ENCODE measurements at regions not wholly inside any gene's neighbourhood (a gene's known extent, or its start where the extent isn't known, plus 50 kb on each side); places are given as distances from the start of the nearest gene placed in this dataset.
A peak's percentile ranks its signal among the peaks of the same experiment; 100 is the strongest.
"Not testable (repeated sequence)": the region's sequence is repeated elsewhere in the genome, so short reads cannot be mapped to it uniquely, and the experiment has no call there.

GRCh38 chr4:155592179-155592937 is 74.3 kb upstream of the GUCY1A1 start:
- no peak overlapping the region; the same call in 1 of the 2 replicates for H3K27ac ChIP-seq
- TF ChIP-seq Cebpa-rat (IDR thresholded peaks at IDR 0.05): no peak
- H3K27me3 ChIP-seq: no peaks in the 10 kb centered on the region
- no peak overlapping the region for H3K9ac ChIP-seq
- peak overlapping the region; percentile 57 for H3K4me2 ChIP-seq
- peaks cover 5% of the 10 kb centered on the region for H3K9me3 ChIP-seq
- no peak overlapping the region for H3K4me3 ChIP-seq
- H3K4me1 ChIP-seq: peaks cover 35% of the 10 kb centered on the region
- H3K36me3 ChIP-seq: no peaks in the 10 kb centered on the region
- no peaks in the 10 kb centered on the region for H4K20me1 ChIP-seq

- peaks cover 5% of the 10 kb centered on the region for H3K9me3 ChIP-seq
- TF ChIP-seq Cebpa-rat (IDR thresholded peaks at IDR 0.05): no peak
- H3K27ac ChIP-seq: no peak overlapping the region
Observed at GRCh38 chr4:155591738-155592143, 74.9 kb upstream of the GUCY1A1 start.

GRCh38 chr4:155590796-155591585 is 75.7 kb upstream of the GUCY1A1 start:
- H3K9me3 ChIP-seq: peaks cover 5% of the 10 kb centered on the region
- H3K9ac ChIP-seq: no peak overlapping the region
- no peak overlapping the region for H3K27ac ChIP-seq
- H3K36me3 ChIP-seq: no peaks in the 10 kb centered on the region
- no peak overlapping the region for H3K4me2 ChIP-seq
- H3K27me3 ChIP-seq: no peaks in the 10 kb centered on the region
- no peak overlapping the region for H3K4me3 ChIP-seq
- H4K20me1 ChIP-seq: no peaks in the 10 kb centered on the region
- peaks cover 41% of the 10 kb centered on the region for H3K4me1 ChIP-seq
- no peak for TF ChIP-seq Cebpa-rat (IDR thresholded peaks at IDR 0.05)

More at GRCh38 chr4:155591738-155592143, 74.9 kb upstream of the GUCY1A1 start:
- no peaks in the 10 kb centered on the region for H3K36me3 ChIP-seq
- H3K4me3 ChIP-seq: no peak overlapping the region
- no peak overlapping the region for H3K9ac ChIP-seq
- H4K20me1 ChIP-seq: no peaks in the 10 kb centered on the region
- no peaks in the 10 kb centered on the region for H3K27me3 ChIP-seq
- peaks cover 41% of the 10 kb centered on the region for H3K4me1 ChIP-seq
- H3K4me2 ChIP-seq: no peak overlapping the region

GRCh38 chr4:155588437-155588836 is 78.2 kb upstream of the GUCY1A1 start:
- H3K4me1 ChIP-seq: peaks cover 40% of the 10 kb centered on the region
- no peak for TF ChIP-seq Cebpa-rat (IDR thresholded peaks at IDR 0.05)

GRCh38 chr4:155587766-155588165 is 78.9 kb upstream of the GUCY1A1 start:
- no peak overlapping the region for H3K9ac ChIP-seq

More at GRCh38 chr4:155588437-155588836, 78.2 kb upstream of the GUCY1A1 start:
- Histone ChIP-seq H3K4me3 (no peak overlapping the region; the same call in 1 of the 2 replicates), H3K4me2 (peak overlapping the region; percentile 68), H4K20me1 (no peaks in the 10 kb centered on the region), H3K36me3 (no peaks in the 10 kb centered on the region), H3K9me3 (peaks cover 5% of the 10 kb centered on the region), H3K27ac (no peak overlapping the region), H3K9ac (no peak overlapping the region), H3K27me3 (no peaks in the 10 kb centered on the region)

GRCh38 chr4:155582971-155583437 is 83.6 kb upstream of the GUCY1A1 start:
- Histone ChIP-seq H3K4me1 (peaks cover 33% of the 10 kb centered on the region), H3K4me3 (no peak overlapping the region), H3K36me3 (no peaks in the 10 kb centered on the region), H3K27me3 (no peaks in the 10 kb centered on the region), H3K27ac (no peak overlapping the region), H3K9ac (no peak overlapping the region), H4K20me1 (no peaks in the 10 kb centered on the region), H3K9me3 (peaks cover 3% of the 10 kb centered on the region), H3K4me2 (no peak overlapping the region)
- TF ChIP-seq Cebpa-rat (IDR thresholded peaks at IDR 0.05): no peak

More at GRCh38 chr4:155587766-155588165, 78.9 kb upstream of the GUCY1A1 start:
- Histone ChIP-seq H3K36me3 (no peaks in the 10 kb centered on the region), H3K27me3 (no peaks in the 10 kb centered on the region), H4K20me1 (no peaks in the 10 kb centered on the region), H3K4me2 (peak overlapping the region; percentile 68), H3K4me3 (no peak overlapping the region), H3K4me1 (peaks cover 38% of the 10 kb centered on the region), H3K27ac (peak overlapping the region; percentile 35; the same call in 1 of the 2 replicates), H3K9me3 (peaks cover 5% of the 10 kb centered on the region)
- TF ChIP-seq Cebpa-rat (IDR thresholded peaks at IDR 0.05): no peak

GRCh38 chr4:155582041-155582440 is 84.6 kb upstream of the GUCY1A1 start:
- H3K27ac ChIP-seq: no peak overlapping the region

GRCh38 chr4:155578726-155579370 is 87.8 kb upstream of the GUCY1A1 start:
- Histone ChIP-seq H3K4me2 (peak overlapping the region; percentile 69), H3K27me3 (no peaks in the 10 kb centered on the region), H4K20me1 (no peaks in the 10 kb centered on the region), H3K4me3 (no peak overlapping the region), H3K9ac (no peak overlapping the region), H3K27ac (no peak overlapping the region), H3K9me3 (no peaks in the 10 kb centered on the region; the same call in 1 of the 2 replicates), H3K36me3 (no peaks in the 10 kb centered on the region), H3K4me1 (peaks cover 20% of the 10 kb centered on the region)
- no peak for TF ChIP-seq Cebpa-rat (IDR thresholded peaks at IDR 0.05)

More at GRCh38 chr4:155582041-155582440, 84.6 kb upstream of the GUCY1A1 start:
- Histone ChIP-seq H3K9ac (no peak overlapping the region), H3K4me3 (no peak overlapping the region), H3K9me3 (no peaks in the 10 kb centered on the region), H3K4me2 (no peak overlapping the region), H3K36me3 (no peaks in the 10 kb centered on the region), H4K20me1 (no peaks in the 10 kb centered on the region), H3K4me1 (peaks cover 23% of the 10 kb centered on the region), H3K27me3 (no peaks in the 10 kb centered on the region)
- TF ChIP-seq Cebpa-rat (IDR thresholded peaks at IDR 0.05): no peak

GRCh38 chr4:155578219-155578618 is 88.4 kb upstream of the GUCY1A1 start:
- peak overlapping the region; percentile 69; the same call in 1 of the 2 replicates for H3K4me2 ChIP-seq
- no peak for TF ChIP-seq Cebpa-rat (IDR thresholded peaks at IDR 0.05)

GRCh38 chr4:155574329-155574728 is 92.3 kb upstream of the GUCY1A1 start:
- Histone ChIP-seq H3K4me1 (peaks cover 11% of the 10 kb centered on the region), H3K9me3 (peaks cover 13% of the 10 kb centered on the region; the same call in 1 of the 2 replicates)
- H3K4me2 ChIP-seq, H3K4me3 ChIP-seq, H4K20me1 ChIP-seq, H3K27me3 ChIP-seq, H3K36me3 ChIP-seq, H3K27ac ChIP-seq, H3K9ac ChIP-seq: not testable (repeated sequence)

More at GRCh38 chr4:155578219-155578618, 88.4 kb upstream of the GUCY1A1 start:
- H3K4me3 ChIP-seq: no peak overlapping the region
- no peaks in the 10 kb centered on the region for H3K27me3 ChIP-seq
- no peak overlapping the region for H3K27ac ChIP-seq
- H3K9ac ChIP-seq: no peak overlapping the region
- no peaks in the 10 kb centered on the region for H3K36me3 ChIP-seq
- peaks cover 19% of the 10 kb centered on the region for H3K4me1 ChIP-seq
- H3K9me3 ChIP-seq: peaks cover 3% of the 10 kb centered on the region; the same call in 1 of the 2 replicates
- no peaks in the 10 kb centered on the region for H4K20me1 ChIP-seq

Data from BLaER1 (cell line).